ENCODE measurements at regions not wholly inside any gene's neighbourhood (a gene's known extent, or its start where the extent isn't known, plus 50 kb on each side); places are given as distances from the start of the nearest gene placed in this dataset.

DNA sequence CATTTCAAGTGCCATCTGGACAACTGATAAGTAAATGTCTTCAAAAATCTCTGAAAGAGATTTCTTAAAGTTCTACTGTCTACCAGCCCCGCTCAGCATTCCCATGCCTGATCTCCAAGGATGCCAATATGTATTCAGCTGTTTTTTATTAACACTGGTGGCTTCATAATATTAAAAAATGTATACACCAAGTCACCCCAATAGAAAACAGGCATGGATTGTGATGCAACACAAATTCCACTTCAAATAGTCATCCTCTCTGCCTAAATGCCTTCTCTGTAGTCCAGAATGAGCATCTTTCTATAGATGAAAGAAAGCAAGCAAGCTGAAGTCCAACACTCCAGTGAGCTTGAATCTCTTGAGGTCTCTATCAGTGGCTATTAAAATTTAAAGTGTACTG is 152.2 kb upstream of the PPARGC1A start:
- TF ChIP-seq, protein P1, sequence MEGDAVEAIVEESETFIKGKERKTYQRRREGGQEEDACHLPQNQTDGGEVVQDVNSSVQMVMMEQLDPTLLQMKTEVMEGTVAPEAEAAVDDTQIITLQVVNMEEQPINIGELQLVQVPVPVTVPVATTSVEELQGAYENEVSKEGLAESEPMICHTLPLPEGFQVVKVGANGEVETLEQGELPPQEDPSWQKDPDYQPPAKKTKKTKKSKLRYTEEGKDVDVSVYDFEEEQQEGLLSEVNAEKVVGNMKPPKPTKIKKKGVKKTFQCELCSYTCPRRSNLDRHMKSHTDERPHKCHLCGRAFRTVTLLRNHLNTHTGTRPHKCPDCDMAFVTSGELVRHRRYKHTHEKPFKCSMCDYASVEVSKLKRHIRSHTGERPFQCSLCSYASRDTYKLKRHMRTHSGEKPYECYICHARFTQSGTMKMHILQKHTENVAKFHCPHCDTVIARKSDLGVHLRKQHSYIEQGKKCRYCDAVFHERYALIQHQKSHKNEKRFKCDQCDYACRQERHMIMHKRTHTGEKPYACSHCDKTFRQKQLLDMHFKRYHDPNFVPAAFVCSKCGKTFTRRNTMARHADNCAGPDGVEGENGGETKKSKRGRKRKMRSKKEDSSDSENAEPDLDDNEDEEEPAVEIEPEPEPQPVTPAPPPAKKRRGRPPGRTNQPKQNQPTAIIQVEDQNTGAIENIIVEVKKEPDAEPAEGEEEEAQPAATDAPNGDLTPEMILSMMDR (IDR thresholded peaks at IDR 0.05; ENCODE audit: low read depth, low read length, missing input control), result no peak
- no peak for TF ChIP-seq RAD21 (IDR thresholded peaks at IDR 0.05)
- no peak for TF ChIP-seq RXRA (IDR thresholded peaks at IDR 0.05)
- TF ChIP-seq, protein P2, sequence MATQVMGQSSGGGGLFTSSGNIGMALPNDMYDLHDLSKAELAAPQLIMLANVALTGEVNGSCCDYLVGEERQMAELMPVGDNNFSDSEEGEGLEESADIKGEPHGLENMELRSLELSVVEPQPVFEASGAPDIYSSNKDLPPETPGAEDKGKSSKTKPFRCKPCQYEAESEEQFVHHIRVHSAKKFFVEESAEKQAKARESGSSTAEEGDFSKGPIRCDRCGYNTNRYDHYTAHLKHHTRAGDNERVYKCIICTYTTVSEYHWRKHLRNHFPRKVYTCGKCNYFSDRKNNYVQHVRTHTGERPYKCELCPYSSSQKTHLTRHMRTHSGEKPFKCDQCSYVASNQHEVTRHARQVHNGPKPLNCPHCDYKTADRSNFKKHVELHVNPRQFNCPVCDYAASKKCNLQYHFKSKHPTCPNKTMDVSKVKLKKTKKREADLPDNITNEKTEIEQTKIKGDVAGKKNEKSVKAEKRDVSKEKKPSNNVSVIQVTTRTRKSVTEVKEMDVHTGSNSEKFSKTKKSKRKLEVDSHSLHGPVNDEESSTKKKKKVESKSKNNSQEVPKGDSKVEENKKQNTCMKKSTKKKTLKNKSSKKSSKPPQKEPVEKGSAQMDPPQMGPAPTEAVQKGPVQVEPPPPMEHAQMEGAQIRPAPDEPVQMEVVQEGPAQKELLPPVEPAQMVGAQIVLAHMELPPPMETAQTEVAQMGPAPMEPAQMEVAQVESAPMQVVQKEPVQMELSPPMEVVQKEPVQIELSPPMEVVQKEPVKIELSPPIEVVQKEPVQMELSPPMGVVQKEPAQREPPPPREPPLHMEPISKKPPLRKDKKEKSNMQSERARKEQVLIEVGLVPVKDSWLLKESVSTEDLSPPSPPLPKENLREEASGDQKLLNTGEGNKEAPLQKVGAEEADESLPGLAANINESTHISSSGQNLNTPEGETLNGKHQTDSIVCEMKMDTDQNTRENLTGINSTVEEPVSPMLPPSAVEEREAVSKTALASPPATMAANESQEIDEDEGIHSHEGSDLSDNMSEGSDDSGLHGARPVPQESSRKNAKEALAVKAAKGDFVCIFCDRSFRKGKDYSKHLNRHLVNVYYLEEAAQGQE (IDR thresholded peaks at IDR 0.05), result no peak
- no peak for TF ChIP-seq GABPA (IDR thresholded peaks at IDR 0.05 in 1 of 2, conservative IDR thresholded peaks at IDR 0.05 in 1 of 2)
- TF ChIP-seq EGR1 (IDR thresholded peaks at IDR 0.05; ENCODE audit: low read depth in 2 of 2), result no peak
- no peak for TF ChIP-seq JUND (IDR thresholded peaks at IDR 0.05)
- no peak for TF ChIP-seq YY1 (IDR thresholded peaks at IDR 0.05)
- no peak for TF ChIP-seq SP1 (IDR thresholded peaks at IDR 0.05)
- no peak for TF ChIP-seq MAX (IDR thresholded peaks at IDR 0.05)
- no peak for TF ChIP-seq TAF1 (conservative IDR thresholded peaks at IDR 0.05)
- TF ChIP-seq, protein P3, sequence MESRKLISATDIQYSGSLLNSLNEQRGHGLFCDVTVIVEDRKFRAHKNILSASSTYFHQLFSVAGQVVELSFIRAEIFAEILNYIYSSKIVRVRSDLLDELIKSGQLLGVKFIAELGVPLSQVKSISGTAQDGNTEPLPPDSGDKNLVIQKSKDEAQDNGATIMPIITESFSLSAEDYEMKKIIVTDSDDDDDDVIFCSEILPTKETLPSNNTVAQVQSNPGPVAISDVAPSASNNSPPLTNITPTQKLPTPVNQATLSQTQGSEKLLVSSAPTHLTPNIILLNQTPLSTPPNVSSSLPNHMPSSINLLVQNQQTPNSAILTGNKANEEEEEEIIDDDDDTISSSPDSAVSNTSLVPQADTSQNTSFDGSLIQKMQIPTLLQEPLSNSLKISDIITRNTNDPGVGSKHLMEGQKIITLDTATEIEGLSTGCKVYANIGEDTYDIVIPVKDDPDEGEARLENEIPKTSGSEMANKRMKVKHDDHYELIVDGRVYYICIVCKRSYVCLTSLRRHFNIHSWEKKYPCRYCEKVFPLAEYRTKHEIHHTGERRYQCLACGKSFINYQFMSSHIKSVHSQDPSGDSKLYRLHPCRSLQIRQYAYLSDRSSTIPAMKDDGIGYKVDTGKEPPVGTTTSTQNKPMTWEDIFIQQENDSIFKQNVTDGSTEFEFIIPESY (IDR thresholded peaks at IDR 0.05), result no peak
